ENCODE measurements at regions not wholly inside any gene's neighbourhood (a gene's known extent, or its start where the extent isn't known, plus 50 kb on each side); places are given as distances from the start of the nearest gene placed in this dataset.
"Not testable (repeated sequence)": the region's sequence is repeated elsewhere in the genome, so short reads cannot be mapped to it uniquely, and the experiment has no call there.

- Mint-ChIP-seq H3K9me3 (peaks cover 0 to 11% (median 4%) of the 10 kb centered on the region in 11 donors), H3K36me3 (peaks cover 0 to 6% (median 3%) of the 10 kb centered on the region in 5 donors), H3K27me3 (peaks cover 11 to 41% (median 18%) of the 10 kb centered on the region in 5 donors), H3K4me1 (no peaks in the 10 kb centered on the region), H3K4me3 (no peak overlapping the region), H3K27ac (no peak overlapping the region)
- Histone ChIP-seq H3K4me1 (ENCODE audit: control insufficient read depth in 2 of 2, insufficient read depth in 2 of 2, low read length in 2 of 2) (no peaks in the 10 kb centered on the region), H3K36me3 (ENCODE audit: control insufficient read depth in 2 of 3, insufficient read depth in 3 of 3, low read length in 3 of 3) (no peaks in the 10 kb centered on the region), H3K9me3 (ENCODE audit: control insufficient read depth in 2 of 3, low read length in 3 of 3) (no peaks in the 10 kb centered on the region), H3K4me3 (ENCODE audit: low read length) (no peak overlapping the region), H3K27ac (ENCODE audit: low read depth, low read length) (no peak overlapping the region), H3K27me3 (ENCODE audit: control insufficient read depth in 2 of 2, insufficient read depth in 2 of 2, low read length in 2 of 2) (no peaks in the 10 kb centered on the region)
- ATAC-seq (no peak), DNase-seq (no peak)
- intact Hi-C loops (cut with micrococcal nuclease), result no loop called here
- ChIA-PET CTCF (no interaction called here), POLR2A (no interaction called here)
Measured at GRCh38 chr2:236644067-236644466, 74.4 kb downstream of the ACKR3 start.

GRCh38 chr2:236644502-236644911, 74.9 kb downstream of the ACKR3 start:
- no peaks in the 10 kb centered on the region for H3K4me1 Mint-ChIP-seq
- DNase-seq, result no peak
- POLR2A ChIA-PET, result no interaction called here

GRCh38 chr2:236645141-236645540, 75.5 kb downstream of the ACKR3 start:
- H3K4me1 ChIP-seq (ENCODE audit: control insufficient read depth in 2 of 2, insufficient read depth in 2 of 2, low read length in 2 of 2), result not testable (repeated sequence)

More at GRCh38 chr2:236644502-236644911, 74.9 kb downstream of the ACKR3 start:
- Mint-ChIP-seq H3K27ac (no peak overlapping the region), H3K9me3 (peaks cover 0 to 12% (median 4%) of the 10 kb centered on the region in 11 donors), H3K36me3 (peaks cover 0 to 6% (median 3%) of the 10 kb centered on the region in 5 donors), H3K27me3 (peaks cover 13 to 39% (median 21%) of the 10 kb centered on the region in 5 donors), H3K4me3 (no peak overlapping the region)
- Histone ChIP-seq H3K27me3 (ENCODE audit: control insufficient read depth in 2 of 2, insufficient read depth in 2 of 2, low read length in 2 of 2) (no peaks in the 10 kb centered on the region), H3K4me1 (ENCODE audit: control insufficient read depth in 2 of 2, insufficient read depth in 2 of 2, low read length in 2 of 2) (no peaks in the 10 kb centered on the region), H3K27ac (ENCODE audit: low read depth, low read length) (no peak overlapping the region), H3K36me3 (ENCODE audit: control insufficient read depth in 2 of 3, insufficient read depth in 3 of 3, low read length in 3 of 3) (no peaks in the 10 kb centered on the region), H3K9me3 (ENCODE audit: control insufficient read depth in 2 of 3, low read length in 3 of 3) (no peaks in the 10 kb centered on the region), H3K4me3 (ENCODE audit: low read length) (no peak overlapping the region)
- CTCF ChIA-PET, result no interaction called here
- ATAC-seq, result no peak
- intact Hi-C loops (cut with micrococcal nuclease), result no loop called here

GRCh38 chr2:236646441-236646840, 76.8 kb downstream of the ACKR3 start:
- no peak overlapping the region for H3K4me3 Mint-ChIP-seq
- no peaks in the 10 kb centered on the region for H3K4me1 Mint-ChIP-seq
- Histone ChIP-seq H3K27ac (ENCODE audit: low read depth, low read length) (no peak overlapping the region), H3K4me1 (ENCODE audit: control insufficient read depth in 2 of 2, insufficient read depth in 2 of 2, low read length in 2 of 2) (no peaks in the 10 kb centered on the region), H3K27me3 (ENCODE audit: control insufficient read depth in 2 of 2, insufficient read depth in 2 of 2, low read length in 2 of 2) (no peaks in the 10 kb centered on the region), H3K36me3 (ENCODE audit: control insufficient read depth in 2 of 3, insufficient read depth in 3 of 3, low read length in 3 of 3) (no peaks in the 10 kb centered on the region), H3K9me3 (ENCODE audit: control insufficient read depth in 2 of 3, low read length in 3 of 3) (no peaks in the 10 kb centered on the region), H3K4me3 (ENCODE audit: low read length) (no peak overlapping the region)
- H3K27me3 Mint-ChIP-seq, result peaks cover 19 to 38% (median 30%) of the 10 kb centered on the region in 5 donors
- peaks cover 0 to 22% (median 7%) of the 10 kb centered on the region in 11 donors for H3K9me3 Mint-ChIP-seq
- DNase-seq (no peak), ATAC-seq (no peak)
- CTCF ChIA-PET, result interaction anchor here (0.6 kb wide), 1 partner anchor 422 kb away, joined by 3 read pairs; no protein-coding TSS in a partner anchor
- intact Hi-C loops (cut with micrococcal nuclease), result no loop called here
- H3K27ac Mint-ChIP-seq, result no peak overlapping the region
- POLR2A ChIA-PET, result no interaction called here
- peaks cover 0 to 6% (median 0%) of the 10 kb centered on the region in 5 donors for H3K36me3 Mint-ChIP-seq

More at GRCh38 chr2:236645141-236645540, 75.5 kb downstream of the ACKR3 start:
- H3K36me3 Mint-ChIP-seq; CTCF ChIA-PET; intact Hi-C loops (cut with micrococcal nuclease); H3K27ac ChIP-seq (ENCODE audit: low read depth, low read length); H3K9me3 ChIP-seq (ENCODE audit: control insufficient read depth in 2 of 3, low read length in 3 of 3); ATAC-seq; H3K27ac Mint-ChIP-seq; POLR2A ChIA-PET; H3K36me3 ChIP-seq (ENCODE audit: control insufficient read depth in 2 of 3, insufficient read depth in 3 of 3, low read length in 3 of 3); H3K4me3 Mint-ChIP-seq; H3K4me3 ChIP-seq (ENCODE audit: low read length); H3K27me3 ChIP-seq (ENCODE audit: control insufficient read depth in 2 of 2, insufficient read depth in 2 of 2, low read length in 2 of 2); DNase-seq; H3K4me1 Mint-ChIP-seq: not testable (repeated sequence)
- Mint-ChIP-seq H3K9me3 (peaks cover 0 to 18% (median 6%) of the 10 kb centered on the region in 11 donors), H3K27me3 (peaks cover 15 to 39% (median 27%) of the 10 kb centered on the region in 5 donors)

DNA sequence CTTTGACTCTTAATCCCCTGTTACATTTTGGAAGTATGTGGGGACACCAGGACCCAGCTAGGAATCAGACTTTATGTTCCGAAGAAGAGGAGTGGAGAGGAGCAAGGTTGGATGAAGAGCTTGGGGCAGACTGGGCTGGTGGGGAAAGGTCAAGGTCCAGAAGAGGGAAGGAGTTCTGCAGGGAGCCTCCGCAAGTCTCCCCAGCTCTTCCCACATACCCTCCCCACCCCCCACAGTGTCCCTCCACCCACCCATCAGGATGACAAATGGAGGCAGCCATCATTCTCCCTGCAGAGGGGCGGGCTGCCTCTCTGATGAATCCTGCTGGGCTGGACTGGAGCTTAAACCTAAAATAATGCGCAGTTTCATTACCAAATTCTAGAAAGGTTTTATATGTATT, 77.2 kb downstream of the ACKR3 start:
- POLR2A ChIA-PET, result no interaction called here
- Mint-ChIP-seq H3K4me3 (no peak overlapping the region), H3K27ac (no peak overlapping the region), H3K4me1 (no peaks in the 10 kb centered on the region), H3K36me3 (peaks cover 0 to 6% (median 0%) of the 10 kb centered on the region in 5 donors), H3K9me3 (peaks cover 0 to 23% (median 7%) of the 10 kb centered on the region in 11 donors), H3K27me3 (peaks cover 20 to 39% (median 30%) of the 10 kb centered on the region in 5 donors)
- Histone ChIP-seq H3K27ac (ENCODE audit: low read depth, low read length) (no peak overlapping the region), H3K27me3 (ENCODE audit: control insufficient read depth in 2 of 2, insufficient read depth in 2 of 2, low read length in 2 of 2) (no peaks in the 10 kb centered on the region), H3K4me3 (ENCODE audit: low read length) (no peak overlapping the region), H3K4me1 (ENCODE audit: control insufficient read depth in 2 of 2, insufficient read depth in 2 of 2, low read length in 2 of 2) (no peaks in the 10 kb centered on the region), H3K36me3 (ENCODE audit: control insufficient read depth in 2 of 3, insufficient read depth in 3 of 3, low read length in 3 of 3) (no peaks in the 10 kb centered on the region), H3K9me3 (ENCODE audit: control insufficient read depth in 2 of 3, low read length in 3 of 3) (no peaks in the 10 kb centered on the region)
- CTCF ChIA-PET, result interaction anchor here (0.6 kb wide), 1 partner anchor 421 kb away, joined by 3 read pairs; no protein-coding TSS in a partner anchor
- intact Hi-C loops (cut with micrococcal nuclease), result no loop called here
- ATAC-seq (no peak), DNase-seq (no peak)

GRCh38 chr2:236647621-236648020, 78.0 kb downstream of the ACKR3 start:
- no peak overlapping the region for H3K27ac Mint-ChIP-seq
- H3K4me1 Mint-ChIP-seq, result no peaks in the 10 kb centered on the region
- ChIA-PET POLR2A (no interaction called here), CTCF (no interaction called here)
- no peaks in the 10 kb centered on the region for H3K9me3 ChIP-seq (ENCODE audit: control insufficient read depth in 2 of 3, low read length in 3 of 3)
- no peak overlapping the region for H3K4me3 Mint-ChIP-seq
- H3K36me3 ChIP-seq (ENCODE audit: control insufficient read depth in 2 of 3, insufficient read depth in 3 of 3, low read length in 3 of 3), result no peaks in the 10 kb centered on the region
- H3K4me1 ChIP-seq (ENCODE audit: control insufficient read depth in 2 of 2, insufficient read depth in 2 of 2, low read length in 2 of 2), result no peaks in the 10 kb centered on the region
- H3K4me3 ChIP-seq (ENCODE audit: low read length), result no peak overlapping the region
- H3K27me3 Mint-ChIP-seq, result peaks cover 21 to 40% (median 28%) of the 10 kb centered on the region in 5 donors
- H3K27me3 ChIP-seq (ENCODE audit: control insufficient read depth in 2 of 2, insufficient read depth in 2 of 2, low read length in 2 of 2), result no peaks in the 10 kb centered on the region
- intact Hi-C loops (cut with micrococcal nuclease), result no loop called here
- H3K27ac ChIP-seq (ENCODE audit: low read depth, low read length), result no peak overlapping the region
- H3K9me3 Mint-ChIP-seq, result peaks cover 0 to 23% (median 7%) of the 10 kb centered on the region in 11 donors
- ATAC-seq (no peak), DNase-seq (no peak)
- H3K36me3 Mint-ChIP-seq, result peaks cover 0 to 6% (median 0%) of the 10 kb centered on the region in 5 donors

DNA sequence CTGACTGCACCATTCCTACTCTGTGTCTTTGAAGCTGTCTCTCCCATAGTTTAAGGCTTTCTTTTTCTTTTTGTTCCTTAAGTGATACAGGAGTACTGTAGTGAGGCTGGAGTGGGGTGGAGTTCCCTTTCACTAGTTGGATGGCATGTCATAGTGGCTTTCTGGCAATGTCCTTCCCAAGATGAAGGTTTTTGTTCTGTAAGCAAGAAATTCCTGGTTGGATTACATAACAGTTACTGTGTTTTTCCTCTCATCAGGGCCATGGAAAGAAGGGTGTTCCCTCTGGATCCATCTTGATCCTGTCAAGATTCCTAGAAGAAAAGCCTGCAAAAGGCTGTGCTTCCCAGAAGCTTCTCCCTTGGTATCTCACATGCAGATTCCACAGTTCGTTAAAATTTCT, 84.2 kb downstream of the ACKR3 start:
- peaks cover 0 to 12% (median 3%) of the 10 kb centered on the region in 11 donors for H3K9me3 Mint-ChIP-seq
- no peaks in the 10 kb centered on the region for H3K36me3 ChIP-seq (ENCODE audit: control insufficient read depth in 2 of 3, insufficient read depth in 3 of 3, low read length in 3 of 3)
- peaks cover 15 to 42% (median 27%) of the 10 kb centered on the region in 5 donors for H3K27me3 Mint-ChIP-seq
- H3K4me1 Mint-ChIP-seq, result peaks cover 0 to 2% (median 0%) of the 10 kb centered on the region in 7 donors
- no peaks in the 10 kb centered on the region for H3K9me3 ChIP-seq (ENCODE audit: control insufficient read depth in 2 of 3, low read length in 3 of 3)
- H3K4me3 Mint-ChIP-seq, result no peak overlapping the region
- ATAC-seq, result no peak
- H3K4me1 ChIP-seq (ENCODE audit: control insufficient read depth in 2 of 2, insufficient read depth in 2 of 2, low read length in 2 of 2), result no peaks in the 10 kb centered on the region
- no peak overlapping the region for H3K27ac ChIP-seq (ENCODE audit: low read depth, low read length)
- no peaks in the 10 kb centered on the region for H3K36me3 Mint-ChIP-seq
- no peak overlapping the region for H3K27ac Mint-ChIP-seq
- ChIA-PET CTCF (no interaction called here), POLR2A (no interaction called here)
- no peak overlapping the region for H3K4me3 ChIP-seq (ENCODE audit: low read length)
- H3K27me3 ChIP-seq (ENCODE audit: control insufficient read depth in 2 of 2, insufficient read depth in 2 of 2, low read length in 2 of 2), result no peaks in the 10 kb centered on the region
- no peak for DNase-seq
- intact Hi-C loops (cut with micrococcal nuclease), result no loop called here
